SK-N-SH treated with all-trans-retinoic acid at 6 μM for 48 hours (cell line): ENCODE measurements at regions not wholly inside any gene's neighbourhood (a gene's known extent, or its start where the extent isn't known, plus 50 kb on each side); places are given as distances from the start of the nearest gene placed in this dataset.

Experiments
- ATAC-seq: fragments of 200-7000 bp; cut with Tn5 transposase; 3 replicates; pipeline ENCODE4 v1.9.1; 2020; ENCODE audit warnings: mild to moderate bottlenecking, moderate library complexity
- ARNTL ChIP-seq: fragments of 450-650 bp; formaldehyde crosslinking; IDR thresholded peaks from 2 replicates; pipeline ENCODE4 v1.5.0; 2020; ENCODE audit warnings: low read depth, mild to moderate bottlenecking, moderate library complexity, borderline replicate concordance
- BACH2 ChIP-seq: fragments of 250-450 bp; sonication (Bioruptor Pico); IDR thresholded peaks from 2 replicates; pipeline ENCODE4 v1.9.0; 2021; ENCODE audit warnings: mild to moderate bottlenecking, borderline replicate concordance
- CREB5 ChIP-seq: fragments of 250-450 bp; sonication (Bioruptor Pico); IDR thresholded peaks from 2 replicates; pipeline ENCODE4 v1.5.1; 2020; ENCODE audit warnings: low read depth, mild to moderate bottlenecking, moderate library complexity
- CSDC2 ChIP-seq: fragments of 250-450 bp; sonication (Bioruptor Pico); IDR thresholded peaks from 2 replicates; pipeline ENCODE4 v1.5.0; 2020; ENCODE audit warnings: mild to moderate bottlenecking, moderate library complexity
- CSRNP3 ChIP-seq: fragments of 250-450 bp; sonication (Bioruptor Pico); IDR thresholded peaks from 2 replicates; pipeline ENCODE4 v1.5.1; 2021; ENCODE audit warnings: mild to moderate bottlenecking, moderate library complexity
- ESRRG ChIP-seq: fragments of 250-450 bp; sonication (Bioruptor Pico); IDR thresholded peaks from 2 replicates; pipeline ENCODE4 v1.6.1; 2021; ENCODE audit warnings: mild to moderate bottlenecking
- GLIS3 ChIP-seq: fragments of 250-450 bp; sonication (Bioruptor Pico); IDR thresholded peaks from 2 replicates; pipeline ENCODE4 v1.5.0; 2020; ENCODE audit warnings: mild to moderate bottlenecking, moderate library complexity
- ISL1 ChIP-seq: fragments of 250-450 bp; sonication (Bioruptor Pico); IDR thresholded peaks from 2 replicates; pipeline ENCODE4 v2.1.2; 2022; ENCODE audit warnings: mild to moderate bottlenecking, moderate library complexity
- PATZ1 ChIP-seq: fragments of 250-450 bp; sonication (Bioruptor Pico); IDR thresholded peaks from 2 replicates; pipeline ENCODE4 v1.8.0; 2020; ENCODE audit warnings: mild to moderate bottlenecking, moderate library complexity, borderline replicate concordance
- POU6F1 ChIP-seq: fragments of 250-450 bp; sonication (Bioruptor Pico); IDR thresholded peaks from 2 replicates; pipeline ENCODE4 v1.8.0; 2021; ENCODE audit warnings: low read depth, mild to moderate bottlenecking, moderate library complexity, borderline replicate concordance
- PPARA ChIP-seq: fragments of 250-450 bp; sonication (Bioruptor Pico); IDR thresholded peaks from 2 replicates; pipeline ENCODE4 v1.5.0; 2020; ENCODE audit warnings: mild to moderate bottlenecking, borderline replicate concordance
- RARB ChIP-seq: fragments of 250-450 bp; sonication (Bioruptor Pico); IDR thresholded peaks from 2 replicates; pipeline ENCODE4 v1.8.0; 2021; ENCODE audit warnings: mild to moderate bottlenecking, moderate library complexity
- SNAI2 ChIP-seq: fragments of 250-450 bp; sonication (Bioruptor Pico); IDR thresholded peaks from 2 replicates; pipeline ENCODE4 v1.5.0; 2020; ENCODE audit warnings: mild to moderate bottlenecking, moderate library complexity
- TOX ChIP-seq: fragments of 250-450 bp; sonication (Bioruptor Pico); IDR thresholded peaks from 2 replicates; pipeline ENCODE4 v1.8.0; 2021; ENCODE audit warnings: mild to moderate bottlenecking, moderate library complexity, borderline replicate concordance
- TSHZ2 ChIP-seq: fragments of 250-450 bp; sonication (Bioruptor Pico); IDR thresholded peaks from 2 replicates; pipeline ENCODE4 v1.5.0; 2020; ENCODE audit warnings: mild to moderate bottlenecking, moderate library complexity
- ZC3H10 ChIP-seq: fragments of 250-450 bp; sonication (Bioruptor Pico); IDR thresholded peaks from 2 replicates; pipeline ENCODE4 v1.5.1; 2021; ENCODE audit warnings: mild to moderate bottlenecking, moderate library complexity
- ZNF565 ChIP-seq: fragments of 450-650 bp; formaldehyde crosslinking; conservative IDR thresholded peaks from 2 replicates; pipeline ENCODE4 v1.5.0; 2020; ENCODE audit warnings: low read depth, mild to moderate bottlenecking, moderate library complexity
- ZNF70 ChIP-seq: fragments of 450-650 bp; formaldehyde crosslinking; IDR thresholded peaks from 2 replicates; pipeline ENCODE4 v1.5.0; 2020; ENCODE audit warnings: mild to moderate bottlenecking, moderate library complexity
- ZNF8 ChIP-seq: fragments of 450-650 bp; formaldehyde crosslinking; IDR thresholded peaks from 2 replicates; pipeline ENCODE4 v1.5.0; 2020; ENCODE audit warnings: mild to moderate bottlenecking, moderate library complexity

GRCh38 chr5:81883371-81883770 is 88.5 kb upstream of the ATG10 start:
- no peak for TF ChIP-seq GLIS3 (CRISPR knock-in tag)
- no peak for TF ChIP-seq ARNTL
- TF ChIP-seq ZC3H10 (CRISPR knock-in tag) = no peak
- no peak for TF ChIP-seq ESRRG
- TF ChIP-seq ZNF70 = no peak
- no peak for TF ChIP-seq TOX (CRISPR knock-in tag)
- no peak for TF ChIP-seq POU6F1 (CRISPR knock-in tag)
- TF ChIP-seq ZNF565 (CRISPR knock-in tag) = no peak
- no peak for TF ChIP-seq CSRNP3
- TF ChIP-seq BACH2 (CRISPR knock-in tag) = no peak
- no peak for TF ChIP-seq ZNF8 (CRISPR knock-in tag)
- TF ChIP-seq PATZ1 (CRISPR knock-in tag) = no peak
- TF ChIP-seq SNAI2 (CRISPR knock-in tag) = no peak
- no peak for TF ChIP-seq ISL1 (CRISPR knock-in tag)
- no peak for ATAC-seq

- no peak for ATAC-seq
- TF ChIP-seq CREB5 (CRISPR knock-in tag) (no peak), ESRRG (no peak), GLIS3 (CRISPR knock-in tag) (no peak), CSRNP3 (no peak), SNAI2 (CRISPR knock-in tag) (no peak), ZNF565 (CRISPR knock-in tag) (no peak), ISL1 (CRISPR knock-in tag) (no peak), CSDC2 (CRISPR knock-in tag) (no peak), PPARA (no peak), PATZ1 (CRISPR knock-in tag) (no peak), ZNF70 (no peak), TSHZ2 (CRISPR knock-in tag) (no peak), ZC3H10 (CRISPR knock-in tag) (no peak), BACH2 (CRISPR knock-in tag) (no peak), RARB (CRISPR knock-in tag) (no peak)
- TF ChIP-seq, all 23 proteins: peak for 0
These were observed 90.2 kb upstream of the ATG10 start for GRCh38 chr5:81881595-81881994.
